Activated CD4-positive, alpha-beta T cell treated with anti-CD3 and anti-CD28 coated beads for 36 hours (primary cell): ENCODE measurements at regions not wholly inside any gene's neighbourhood (a gene's known extent, or its start where the extent isn't known, plus 50 kb on each side); places are given as distances from the start of the nearest gene placed in this dataset.
"Not testable (repeated sequence)": the region's sequence is repeated elsewhere in the genome, so short reads cannot be mapped to it uniquely, and the experiment has no call there.

ENCODE experiments used
- ATAC-seq: fragments of 200-7000 bp; cut with Tn5 transposase; one replicate; pipeline ENCODE4 v1.10.0; 2021; ENCODE audit warnings: mild to moderate bottlenecking, moderate library complexity
- CTCF ChIA-PET: fragments of 350-600 bp; sonication (Branson Sonifier 250); formaldehyde crosslinking; loops from one replicate; lab custom pipeline; 2021; ENCODE audit warnings: antibody characterized with exemption; lab: Charles Lee
- POLR2A ChIA-PET: fragments of 350-600 bp; sonication (Branson Sonifier 250); formaldehyde crosslinking; loops from one replicate; lab custom pipeline; 2021; ENCODE audit warnings: antibody characterized with exemption, inconsistent platforms; lab: Charles Lee
- DNase-seq: peaks from one replicate; pipeline ENCODE4 v3.0.0-alpha.2; 2020
- H3K27ac Mint-ChIP-seq: one replicate; pipeline ENCODE4 v1.8.0; 2021; ENCODE audit warnings: mixed read lengths
- H3K27me3 Mint-ChIP-seq: one replicate; pipeline ENCODE4 v1.8.0; 2021; ENCODE audit warnings: mixed read lengths
- H3K36me3 Mint-ChIP-seq: one replicate; pipeline ENCODE4 v1.8.0; 2021; ENCODE audit warnings: low read depth, mixed read lengths
- H3K4me1 Mint-ChIP-seq: one replicate; pipeline ENCODE4 v1.8.0; 2021; ENCODE audit warnings: mixed read lengths
- H3K4me3 Mint-ChIP-seq: one replicate; pipeline ENCODE4 v1.8.0; 2021; ENCODE audit warnings: mild to moderate bottlenecking, moderate library complexity, mixed read lengths
- H3K9me3 Mint-ChIP-seq: one replicate; pipeline ENCODE4 v1.8.0; 2021; ENCODE audit warnings: low read depth, mixed read lengths
- intact Hi-C, 2 experiments: fragments of 100-400 bp; cut with DNase I in 1 of 2; cut with micrococcal nuclease in 1 of 2; formaldehyde crosslinking; loops; one replicate each; pipeline versions ENCODE4 v1.14.2 to v1.15.1; 2022 to 2024; cut with DNase I, micrococcal nuclease

DNA sequence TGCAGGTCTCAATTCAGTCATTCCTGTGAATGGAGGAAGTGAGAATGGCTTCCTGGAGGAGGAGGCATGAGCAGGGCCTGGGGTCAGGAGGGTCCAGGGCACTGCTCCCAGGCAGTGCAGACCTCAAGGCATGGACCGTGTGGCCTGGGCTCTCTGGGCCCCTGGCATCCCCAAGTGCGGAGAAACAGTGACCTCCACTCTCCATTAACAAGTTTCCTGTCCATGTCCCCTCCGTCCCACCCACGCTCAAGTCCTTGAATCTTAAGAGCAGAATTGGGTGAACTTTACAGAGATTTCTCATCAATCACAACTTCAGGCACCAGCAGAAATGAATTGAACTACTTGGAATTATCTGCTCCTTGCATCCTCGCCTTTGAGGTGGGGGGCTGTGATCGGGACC lies 211.1 kb downstream of the NPHP4 start:
- H3K27me3 Mint-ChIP-seq = peaks cover 4% of the 10 kb centered on the region
- H3K9me3 Mint-ChIP-seq = peaks cover 1% of the 10 kb centered on the region
- intact Hi-C loops = no loop called here
- no peaks in the 10 kb centered on the region for H3K4me1 Mint-ChIP-seq
- H3K27ac Mint-ChIP-seq = no peak overlapping the region
- ATAC-seq (no peak), DNase-seq (no peak)
- no peak overlapping the region for H3K4me3 Mint-ChIP-seq
- no peaks in the 10 kb centered on the region for H3K36me3 Mint-ChIP-seq
- ChIA-PET CTCF (no interaction called here), POLR2A (no interaction called here)

DNA sequence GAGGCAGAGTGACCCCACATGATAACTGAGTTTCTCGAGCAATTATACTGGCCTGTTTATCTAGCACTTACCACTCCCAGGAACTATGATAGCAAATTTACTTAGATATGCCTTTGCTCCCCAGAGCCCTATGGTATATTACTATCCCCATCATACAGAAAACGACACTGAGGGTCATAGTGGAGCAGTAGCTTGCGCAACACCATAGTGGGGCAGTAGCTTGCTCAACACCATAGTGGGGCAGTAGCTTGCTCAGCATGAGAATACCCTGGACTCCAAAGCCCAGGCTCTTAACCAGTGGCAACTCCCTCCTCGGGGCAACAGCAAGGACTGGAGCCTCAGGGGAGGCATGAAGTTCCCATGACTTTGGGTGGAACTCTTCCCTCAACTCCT lies 211.9 kb downstream of the NPHP4 start:
- Mint-ChIP-seq H3K27me3 (peaks cover 4% of the 10 kb centered on the region), H3K36me3 (no peaks in the 10 kb centered on the region), H3K4me3 (no peak overlapping the region), H3K27ac (no peak overlapping the region), H3K9me3 (peaks cover 1% of the 10 kb centered on the region), H3K4me1 (no peaks in the 10 kb centered on the region)
- CTCF ChIA-PET = no interaction called here
- intact Hi-C loops = no loop called here
- no peak for DNase-seq
- no peak for ATAC-seq
- POLR2A ChIA-PET = no interaction called here

DNA sequence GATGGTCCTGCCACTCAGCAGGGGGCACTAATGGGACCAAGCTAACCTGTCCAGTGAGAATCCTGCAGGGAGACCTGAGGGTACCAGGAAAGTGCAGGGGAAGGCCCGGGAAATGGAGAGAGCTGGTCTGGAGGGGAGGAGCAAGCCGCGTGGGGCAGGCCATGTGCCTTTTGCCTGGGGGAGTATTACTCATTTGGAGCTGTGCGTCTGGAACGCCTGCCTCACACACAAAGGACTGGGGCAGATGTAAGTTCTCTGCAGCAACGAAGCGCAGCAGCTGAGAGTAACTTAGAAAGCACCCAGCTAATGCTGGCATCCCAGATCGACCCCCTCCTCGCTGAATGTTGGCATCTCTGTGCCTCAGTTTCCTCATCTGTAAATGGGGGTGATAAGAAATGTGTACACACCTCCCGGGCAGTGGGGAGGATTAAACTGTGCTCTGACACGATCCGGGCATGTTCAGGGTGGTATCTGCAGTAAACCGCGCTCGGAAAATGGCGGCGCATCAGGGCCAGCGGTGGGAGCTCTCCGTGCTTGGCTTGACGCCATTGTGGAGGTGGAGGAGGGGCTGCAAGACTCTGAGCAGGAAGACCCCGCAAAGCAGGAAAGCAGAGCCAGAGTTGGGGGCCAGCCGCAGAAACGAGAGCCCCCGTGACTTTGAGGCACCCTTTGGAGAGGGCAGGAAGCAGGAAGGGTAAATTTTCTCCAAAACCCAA lies 212.5 kb downstream of the NPHP4 start:
- intact Hi-C loops = no loop called here
- Mint-ChIP-seq H3K27ac (no peak overlapping the region), H3K9me3 (peaks cover 1% of the 10 kb centered on the region), H3K4me3 (no peak overlapping the region), H3K4me1 (no peaks in the 10 kb centered on the region), H3K36me3 (no peaks in the 10 kb centered on the region), H3K27me3 (peaks cover 4% of the 10 kb centered on the region)
- ATAC-seq = no peak
- no peak for DNase-seq
- ChIA-PET POLR2A (no interaction called here), CTCF (no interaction called here)

DNA sequence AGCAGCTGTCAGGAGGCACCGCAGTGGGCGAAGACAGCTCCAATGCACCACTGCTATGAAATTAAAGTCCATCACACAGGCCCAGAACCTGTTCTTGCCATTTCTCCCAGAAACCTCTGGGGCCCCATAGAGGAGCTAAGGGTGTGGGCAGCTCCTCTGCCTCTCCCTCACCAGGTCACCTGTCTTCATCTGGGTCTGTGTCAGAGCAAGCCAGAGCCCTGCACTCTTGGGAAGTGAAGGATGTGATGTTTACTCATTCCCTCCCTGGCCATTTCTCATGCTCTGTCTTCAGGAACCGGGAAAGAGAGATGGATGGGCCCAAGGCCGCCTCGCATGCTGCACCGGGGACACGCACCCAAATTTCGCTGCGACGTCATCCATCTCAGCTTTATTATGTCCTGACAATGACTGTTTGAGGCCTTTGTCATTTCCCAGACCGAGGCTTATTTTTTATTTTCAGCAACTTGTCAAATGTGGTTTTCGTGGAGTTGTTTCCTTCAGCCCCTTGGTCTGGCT lies 216.1 kb downstream of the NPHP4 start:
- intact Hi-C loops = no loop called here
- peaks cover 5% of the 10 kb centered on the region for H3K27me3 Mint-ChIP-seq
- H3K4me1 Mint-ChIP-seq = peaks cover 2% of the 10 kb centered on the region
- ChIA-PET CTCF (no interaction called here), POLR2A (no interaction called here)
- H3K36me3 Mint-ChIP-seq = no peaks in the 10 kb centered on the region
- DNase-seq (no peak), ATAC-seq (no peak)
- no peak overlapping the region for H3K4me3 Mint-ChIP-seq
- no peak overlapping the region for H3K27ac Mint-ChIP-seq
- H3K9me3 Mint-ChIP-seq = no peaks in the 10 kb centered on the region

DNA sequence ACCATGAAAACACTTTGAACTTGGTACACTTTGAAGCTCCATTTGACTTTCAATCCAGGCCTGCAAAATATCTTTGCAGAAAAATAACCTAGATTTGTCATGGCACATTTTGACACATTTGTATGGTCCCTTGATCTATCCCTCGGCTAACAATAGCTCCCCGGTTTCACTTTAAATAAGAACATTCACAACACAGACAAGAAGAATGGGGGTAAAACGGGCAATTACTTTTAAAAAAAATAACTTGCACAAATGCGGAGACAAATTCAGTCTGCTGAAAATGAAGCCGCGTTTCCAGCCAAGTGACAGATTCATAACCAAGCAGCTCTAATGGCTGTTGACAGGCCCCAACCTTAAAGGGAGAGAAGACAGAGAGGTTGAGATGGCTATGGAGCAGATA lies 218.2 kb downstream of the NPHP4 start:
- no peak overlapping the region for H3K4me3 Mint-ChIP-seq

DNA sequence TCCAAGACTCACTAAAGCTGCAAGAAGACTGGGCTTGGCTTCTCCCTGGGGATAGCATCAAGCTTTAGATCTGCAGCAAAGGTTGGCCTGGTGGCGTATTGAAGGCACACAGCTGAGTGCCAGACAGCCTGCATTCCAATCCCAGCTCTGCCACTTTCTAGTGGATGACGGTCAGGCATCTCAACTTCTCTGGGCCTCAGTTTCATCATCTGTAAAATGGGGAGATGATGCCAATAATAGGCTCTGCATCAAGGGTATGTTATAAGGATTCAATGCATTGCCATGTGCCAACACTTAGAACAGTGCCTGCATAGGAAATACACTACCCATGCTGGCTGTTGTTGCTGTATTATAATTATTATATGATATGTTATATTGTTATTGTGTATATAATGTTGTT lies 220.4 kb downstream of the NPHP4 start:
- ATAC-seq (no peak), DNase-seq (no peak)
- no peak overlapping the region for H3K4me3 Mint-ChIP-seq
- intact Hi-C loops = no loop called here
- peaks cover 2% of the 10 kb centered on the region for H3K4me1 Mint-ChIP-seq
- no peak overlapping the region for H3K27ac Mint-ChIP-seq
- H3K27me3 Mint-ChIP-seq = peaks cover 9% of the 10 kb centered on the region
- POLR2A ChIA-PET = no interaction called here
- CTCF ChIA-PET = no interaction called here
- H3K9me3 Mint-ChIP-seq = no peaks in the 10 kb centered on the region
- H3K36me3 Mint-ChIP-seq = no peaks in the 10 kb centered on the region

More for the DNA sequence above, 218.2 kb downstream of the NPHP4 start:
- POLR2A ChIA-PET = no interaction called here
- Mint-ChIP-seq H3K9me3 (no peaks in the 10 kb centered on the region), H3K4me1 (peaks cover 2% of the 10 kb centered on the region), H3K27ac (no peak overlapping the region), H3K36me3 (no peaks in the 10 kb centered on the region), H3K27me3 (peaks cover 8% of the 10 kb centered on the region)
- intact Hi-C loops = no loop called here
- no peak for ATAC-seq
- CTCF ChIA-PET = no interaction called here
- no peak for DNase-seq

DNA sequence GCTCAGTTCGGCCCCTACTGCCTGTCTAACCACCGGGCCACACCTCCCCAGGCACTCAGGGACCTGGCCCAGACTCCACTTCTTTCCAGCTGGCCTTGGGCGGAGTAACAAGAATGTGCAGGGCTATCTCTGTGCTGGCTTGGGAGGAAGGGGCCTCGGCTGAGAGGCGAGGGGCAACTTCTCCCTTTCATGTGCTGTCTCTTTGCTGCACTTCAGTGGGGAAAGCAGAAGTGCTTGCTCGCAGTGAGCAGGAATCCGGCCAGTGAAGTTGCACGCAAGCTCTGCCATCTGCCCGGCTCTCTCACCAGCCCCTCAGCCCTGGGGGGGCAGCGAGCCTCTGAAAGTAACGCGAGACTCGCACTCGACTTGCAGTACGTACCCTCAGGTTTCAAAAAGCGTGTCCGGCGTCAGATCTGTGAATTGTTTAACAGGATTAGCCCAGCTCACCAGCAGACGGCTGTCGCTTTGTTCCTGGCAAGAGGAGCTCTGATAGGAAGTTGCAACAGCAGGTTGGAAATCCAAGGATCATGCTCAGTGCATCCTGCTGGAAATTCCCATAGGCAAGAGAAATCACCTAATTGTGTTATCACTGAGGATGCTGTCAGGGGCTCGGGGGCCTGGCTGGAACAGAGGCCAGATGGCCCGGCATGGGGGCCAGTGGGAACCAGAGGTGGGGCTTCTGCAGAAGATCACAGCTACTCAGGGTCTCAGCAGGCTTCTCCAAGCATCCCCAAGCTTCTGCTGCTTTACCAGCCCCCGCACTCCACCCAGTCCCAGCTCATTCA lies 221.1 kb downstream of the NPHP4 start:
- DNase-seq = no peak
- ChIA-PET CTCF (interaction anchor here (1.0 kb wide), 1 partner anchor 25 kb away, joined by 3 read pairs; no protein-coding TSS in a partner anchor), POLR2A (no interaction called here)
- Mint-ChIP-seq H3K4me3 (no peak overlapping the region), H3K4me1 (peaks cover 2% of the 10 kb centered on the region), H3K27ac (no peak overlapping the region), H3K9me3 (no peaks in the 10 kb centered on the region), H3K36me3 (no peaks in the 10 kb centered on the region), H3K27me3 (peaks cover 12% of the 10 kb centered on the region)
- intact Hi-C loops = no loop called here
- no peak for ATAC-seq

DNA sequence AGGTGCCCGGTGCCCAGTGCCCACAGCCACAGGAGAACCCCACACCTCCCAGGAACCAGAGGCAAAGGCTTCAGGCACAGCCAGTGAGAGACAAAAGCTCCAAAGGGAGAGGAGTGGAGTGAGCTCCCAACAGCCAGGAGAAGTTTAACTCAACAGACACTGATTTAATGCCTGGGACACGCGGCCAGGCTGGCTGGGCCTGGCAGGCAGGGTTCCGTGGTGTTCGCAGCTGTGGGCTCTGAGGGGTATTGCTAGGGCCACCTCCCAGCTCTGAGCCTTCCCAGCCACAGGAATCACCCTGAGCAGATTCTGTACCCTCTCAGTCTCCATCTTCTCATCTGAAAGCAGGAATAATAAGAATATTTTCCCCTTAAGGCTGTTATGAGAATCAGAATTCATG lies 222.5 kb downstream of the NPHP4 start:
- CTCF ChIA-PET = no interaction called here
- Mint-ChIP-seq H3K36me3 (no peaks in the 10 kb centered on the region), H3K4me3 (no peak overlapping the region), H3K27me3 (peaks cover 16% of the 10 kb centered on the region), H3K27ac (no peak overlapping the region), H3K4me1 (peaks cover 2% of the 10 kb centered on the region), H3K9me3 (no peaks in the 10 kb centered on the region)
- DNase-seq (no peak), ATAC-seq (no peak)
- intact Hi-C loops = no loop called here
- POLR2A ChIA-PET = no interaction called here

DNA sequence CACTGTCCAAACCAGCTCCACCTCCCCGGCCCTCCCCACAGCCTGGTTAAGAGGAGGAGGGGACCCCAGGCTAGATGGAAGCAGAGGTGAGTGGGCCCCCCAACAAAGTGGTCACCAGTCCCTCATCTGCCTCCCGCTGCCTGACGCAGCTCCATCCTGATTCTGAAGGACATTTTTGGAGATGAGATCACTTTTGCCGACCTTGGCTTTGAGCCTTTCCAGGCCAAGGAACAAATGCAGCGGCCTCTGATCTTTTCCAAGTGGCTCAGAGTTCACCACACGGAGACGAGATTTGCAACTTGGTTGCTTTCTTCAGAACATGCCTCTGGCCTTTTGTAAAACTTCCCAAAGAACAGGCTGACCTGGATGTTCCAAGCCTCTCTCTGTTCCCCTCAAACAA lies 223.1 kb downstream of the NPHP4 start:
- ChIA-PET POLR2A (no interaction called here), CTCF (no interaction called here)
- Mint-ChIP-seq H3K36me3 (no peaks in the 10 kb centered on the region), H3K9me3 (no peaks in the 10 kb centered on the region), H3K27ac (no peak overlapping the region), H3K4me1 (peaks cover 2% of the 10 kb centered on the region), H3K27me3 (peaks cover 19% of the 10 kb centered on the region), H3K4me3 (no peak overlapping the region)
- ATAC-seq (no peak), DNase-seq (no peak)
- intact Hi-C loops = no loop called here

DNA sequence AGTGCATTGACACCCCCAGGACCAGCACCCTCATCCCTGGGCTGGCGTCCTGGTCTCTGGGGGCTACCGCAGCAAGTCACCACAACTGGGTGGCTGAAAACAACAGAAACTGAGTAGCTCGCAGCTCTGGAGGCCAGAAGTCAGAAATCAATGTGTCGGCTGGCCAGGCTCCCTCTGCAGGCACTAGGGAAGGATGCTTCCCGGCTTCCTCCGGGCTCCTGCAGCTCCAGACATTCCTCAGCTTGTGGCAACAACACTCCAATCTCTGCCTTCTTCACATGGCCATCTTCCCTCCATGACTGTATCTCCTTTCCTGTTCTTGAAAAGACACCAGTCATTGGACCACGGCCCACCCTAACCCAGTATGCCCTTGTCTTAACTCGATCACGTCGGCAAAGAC lies 224.2 kb downstream of the NPHP4 start:
- no peak overlapping the region for H3K4me3 Mint-ChIP-seq
- ChIA-PET POLR2A (no interaction called here), CTCF (no interaction called here)
- H3K4me1 Mint-ChIP-seq = peaks cover 2% of the 10 kb centered on the region
- intact Hi-C loops = no loop called here
- H3K27me3 Mint-ChIP-seq = peaks cover 23% of the 10 kb centered on the region
- no peaks in the 10 kb centered on the region for H3K36me3 Mint-ChIP-seq
- H3K9me3 Mint-ChIP-seq = peaks cover 5% of the 10 kb centered on the region
- H3K27ac Mint-ChIP-seq = no peak overlapping the region
- DNase-seq = no peak
- ATAC-seq = no peak

DNA sequence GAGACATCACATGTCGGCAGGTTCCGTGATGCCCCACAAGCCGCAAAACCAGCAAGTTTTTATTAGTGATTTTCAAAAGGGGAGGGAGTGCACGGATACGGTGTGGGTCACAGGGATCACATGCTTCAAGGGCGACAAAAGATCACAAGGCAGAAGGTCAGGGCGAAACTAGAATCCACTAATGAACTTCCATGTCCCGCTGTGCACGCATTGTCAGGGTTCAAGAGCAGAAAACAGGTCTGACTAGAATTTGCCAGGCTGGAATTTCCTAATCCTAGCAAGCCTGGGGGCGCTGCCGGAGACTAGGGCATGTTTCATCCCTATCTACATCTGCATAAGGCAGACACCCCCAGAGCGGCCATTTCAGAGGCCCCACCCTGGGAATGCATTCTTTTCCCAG lies 225.2 kb downstream of the NPHP4 start:
- intact Hi-C loops, H3K9me3 Mint-ChIP-seq, H3K36me3 Mint-ChIP-seq, POLR2A ChIA-PET, H3K27ac Mint-ChIP-seq, H3K4me1 Mint-ChIP-seq, DNase-seq, ATAC-seq, H3K4me3 Mint-ChIP-seq, CTCF ChIA-PET: not testable (repeated sequence)
- H3K27me3 Mint-ChIP-seq = peaks cover 23% of the 10 kb centered on the region
